Astrocyte of the cerebellum (primary cell): ENCODE measurements at regions not wholly inside any gene's neighbourhood (a gene's known extent, or its start where the extent isn't known, plus 50 kb on each side); places are given as distances from the start of the nearest gene placed in this dataset.

Source experiments
- DNase-seq: peaks from one replicate; pipeline ENCODE4 v3.0.0-alpha.2; 2011; ENCODE audit warnings: low read depth
- H3K4me3 ChIP-seq: 2 replicates; pipeline ENCODE4 v1.5.1; 2011; ENCODE audit warnings: mild to moderate bottlenecking, low read depth, low read length, moderate library complexity
- in situ Hi-C: cut with HindIII; loops from 2 replicates; pipeline ENCODE4 v1.10.0; 2017; ENCODE audit warnings: low sequenced_read_pairs
- TF ChIP-seq, protein P1 (sequence below): IDR thresholded peaks from 2 replicates; pipeline ENCODE4 v1.5.1; 2012; ENCODE audit warnings: low read length, low read depth, moderate library complexity, mild to moderate bottlenecking; ENCODE audit errors: missing control alignments

DNA sequence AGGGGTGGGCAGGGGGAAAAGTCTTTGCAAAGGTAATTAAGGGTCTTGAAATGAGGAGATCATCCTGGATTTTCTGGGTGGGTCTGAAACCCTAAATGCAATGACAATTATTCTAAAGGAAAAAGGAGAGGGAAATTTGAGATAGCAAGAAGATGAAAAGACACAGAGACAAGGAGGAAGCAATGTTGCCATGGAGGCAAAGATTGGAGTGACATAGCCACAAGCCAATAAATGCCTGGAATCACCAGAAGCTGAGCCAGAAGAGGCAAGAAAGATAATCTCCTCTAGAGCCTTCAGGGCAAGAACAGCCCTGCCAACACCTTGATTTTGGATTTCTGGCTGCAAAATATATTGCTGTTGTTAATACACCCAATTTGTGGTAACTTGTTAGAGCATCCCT, 1246.3 kb upstream of the PIK3C3 start:
- in situ Hi-C loops: no loop called here
- TF ChIP-seq, protein P1, sequence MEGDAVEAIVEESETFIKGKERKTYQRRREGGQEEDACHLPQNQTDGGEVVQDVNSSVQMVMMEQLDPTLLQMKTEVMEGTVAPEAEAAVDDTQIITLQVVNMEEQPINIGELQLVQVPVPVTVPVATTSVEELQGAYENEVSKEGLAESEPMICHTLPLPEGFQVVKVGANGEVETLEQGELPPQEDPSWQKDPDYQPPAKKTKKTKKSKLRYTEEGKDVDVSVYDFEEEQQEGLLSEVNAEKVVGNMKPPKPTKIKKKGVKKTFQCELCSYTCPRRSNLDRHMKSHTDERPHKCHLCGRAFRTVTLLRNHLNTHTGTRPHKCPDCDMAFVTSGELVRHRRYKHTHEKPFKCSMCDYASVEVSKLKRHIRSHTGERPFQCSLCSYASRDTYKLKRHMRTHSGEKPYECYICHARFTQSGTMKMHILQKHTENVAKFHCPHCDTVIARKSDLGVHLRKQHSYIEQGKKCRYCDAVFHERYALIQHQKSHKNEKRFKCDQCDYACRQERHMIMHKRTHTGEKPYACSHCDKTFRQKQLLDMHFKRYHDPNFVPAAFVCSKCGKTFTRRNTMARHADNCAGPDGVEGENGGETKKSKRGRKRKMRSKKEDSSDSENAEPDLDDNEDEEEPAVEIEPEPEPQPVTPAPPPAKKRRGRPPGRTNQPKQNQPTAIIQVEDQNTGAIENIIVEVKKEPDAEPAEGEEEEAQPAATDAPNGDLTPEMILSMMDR: no peak

DNA sequence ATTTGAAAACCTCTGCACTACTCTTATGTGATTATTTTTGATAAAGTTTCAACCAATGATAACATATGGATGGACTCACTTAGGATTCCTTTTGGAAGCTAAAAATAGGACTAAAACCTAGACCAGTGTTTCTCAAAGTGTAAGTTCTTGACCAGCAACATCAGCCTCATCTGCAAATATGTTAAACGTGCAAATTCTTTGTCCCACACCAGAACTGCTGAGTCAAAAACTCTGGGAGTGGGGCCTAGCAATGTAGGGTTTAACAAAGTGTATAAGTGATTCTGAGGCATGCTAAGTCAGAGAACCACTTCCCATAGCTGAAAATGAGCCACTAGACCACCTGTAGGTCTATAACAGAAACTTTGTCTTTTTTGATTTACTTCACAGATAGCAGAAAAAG, 1247.2 kb upstream of the PIK3C3 start:
- DNase-seq: no peak
- TF ChIP-seq, protein P1: no peak
- H3K4me3 ChIP-seq: no peak overlapping the region
- in situ Hi-C loops: no loop called here

More for the DNA sequence above, 1246.3 kb upstream of the PIK3C3 start:
- no peak overlapping the region for H3K4me3 ChIP-seq
- DNase-seq: no peak

DNA sequence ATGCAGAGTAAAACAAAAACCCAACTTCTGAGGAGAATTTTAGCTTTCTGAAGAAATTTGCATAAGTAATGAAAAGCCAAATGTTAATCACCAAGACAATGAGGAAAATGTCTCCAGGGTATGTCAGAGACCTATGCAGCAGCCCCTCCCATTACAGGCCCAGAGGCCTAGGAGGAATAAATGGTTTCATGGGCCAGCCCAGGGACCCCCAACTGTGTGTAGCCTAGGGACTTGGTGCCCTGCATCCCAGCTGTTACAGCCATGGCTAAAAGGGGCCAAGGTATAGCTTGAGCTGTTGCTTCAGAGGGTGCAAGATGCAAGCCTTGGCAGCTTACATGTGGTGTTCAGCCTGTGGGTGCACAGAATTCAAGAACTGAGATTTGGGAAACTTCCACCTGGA, 1256.9 kb upstream of the PIK3C3 start:
- no peak overlapping the region for H3K4me3 ChIP-seq
- TF ChIP-seq, protein P1: no peak
- in situ Hi-C loops: no loop called here
- no peak for DNase-seq

DNA sequence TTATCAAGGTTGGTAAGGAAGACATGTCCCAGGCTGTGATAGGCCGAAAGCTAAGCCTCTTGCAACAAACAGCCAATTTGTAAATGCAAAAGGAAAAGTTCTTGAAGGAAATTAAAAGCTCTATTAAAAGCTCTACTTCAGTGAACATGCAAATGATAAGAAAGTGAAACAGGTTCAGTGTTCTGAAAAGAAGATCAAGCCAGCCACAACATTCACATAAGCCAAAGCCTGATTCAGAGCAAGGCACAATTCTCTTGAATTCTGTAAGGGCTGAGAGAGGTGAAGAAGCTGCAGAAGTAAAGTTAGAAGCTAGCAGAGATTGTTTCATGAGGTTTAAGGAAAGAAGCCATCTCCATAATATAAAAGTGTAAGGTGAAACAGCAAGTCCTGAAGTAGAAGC, 1259.5 kb upstream of the PIK3C3 start:
- in situ Hi-C loops: no loop called here
- no peak for DNase-seq
- no peak overlapping the region for H3K4me3 ChIP-seq
- TF ChIP-seq, protein P1: no peak

DNA sequence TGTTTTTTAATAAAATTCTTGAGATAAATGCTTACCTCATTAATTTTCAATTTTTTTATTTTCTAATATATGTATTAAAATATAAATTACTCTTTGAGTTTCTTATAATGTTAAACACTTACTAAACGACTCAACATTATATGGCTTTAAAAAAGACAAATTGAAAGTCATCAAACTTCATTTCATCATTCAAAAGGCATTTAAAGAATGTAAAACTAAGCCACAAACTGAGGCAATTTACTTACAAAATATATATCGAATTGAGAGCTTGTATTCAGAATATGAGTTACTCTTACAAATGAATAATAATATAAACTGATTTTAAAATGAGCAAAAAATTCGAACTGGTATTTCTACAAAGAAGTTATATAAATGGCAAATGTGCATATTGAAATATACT, 1262.2 kb upstream of the PIK3C3 start:
- in situ Hi-C loops: no loop called here
- DNase-seq: no peak
- TF ChIP-seq, protein P1: no peak
- no peak overlapping the region for H3K4me3 ChIP-seq

DNA sequence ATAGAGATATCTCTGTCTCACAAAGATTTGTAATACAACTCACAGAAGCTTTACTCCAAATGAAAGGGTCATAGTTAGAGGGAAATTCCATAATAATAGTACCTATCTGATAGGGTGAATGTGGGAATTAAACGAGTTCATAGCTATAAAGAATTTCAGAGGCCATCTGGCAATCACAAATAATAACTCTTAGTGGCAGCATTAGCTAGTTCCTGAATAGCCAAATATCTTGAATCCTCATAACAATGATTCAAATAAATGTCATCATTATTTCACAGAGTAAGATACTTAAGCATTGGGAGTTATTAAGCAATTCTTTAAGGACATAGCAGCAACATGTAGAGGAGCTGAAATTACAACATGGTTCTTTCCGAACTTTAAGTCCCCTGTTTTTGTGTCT, 1265.0 kb upstream of the PIK3C3 start:
- DNase-seq: no peak
- in situ Hi-C loops: no loop called here
- H3K4me3 ChIP-seq: no peak overlapping the region
- TF ChIP-seq, protein P1: no peak

DNA sequence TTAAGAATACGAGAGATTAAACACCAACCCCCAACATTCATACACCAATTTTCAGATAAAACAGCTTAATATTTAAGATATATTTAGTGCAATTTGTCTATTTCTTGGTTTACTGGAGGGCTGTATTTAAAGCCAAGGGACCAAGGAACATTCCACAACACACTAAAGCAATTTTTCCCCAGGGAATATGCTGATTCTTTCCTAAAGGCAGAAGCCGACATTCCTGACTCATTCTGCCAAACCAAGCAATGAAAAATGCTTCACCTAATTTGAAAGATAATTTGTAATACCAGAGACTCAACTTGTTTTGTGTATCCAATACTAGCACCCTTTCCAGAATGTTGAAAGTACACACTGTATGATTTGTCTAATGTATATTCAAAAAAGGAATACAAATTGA, 1267.6 kb upstream of the PIK3C3 start:
- TF ChIP-seq, protein P1: no peak
- no peak overlapping the region for H3K4me3 ChIP-seq
- peak; percentile 4 for DNase-seq
- in situ Hi-C loops: no loop called here
